ENCODE measurements at regions not wholly inside any gene's neighbourhood (a gene's known extent, or its start where the extent isn't known, plus 50 kb on each side); places are given as distances from the start of the nearest gene placed in this dataset.

DNA sequence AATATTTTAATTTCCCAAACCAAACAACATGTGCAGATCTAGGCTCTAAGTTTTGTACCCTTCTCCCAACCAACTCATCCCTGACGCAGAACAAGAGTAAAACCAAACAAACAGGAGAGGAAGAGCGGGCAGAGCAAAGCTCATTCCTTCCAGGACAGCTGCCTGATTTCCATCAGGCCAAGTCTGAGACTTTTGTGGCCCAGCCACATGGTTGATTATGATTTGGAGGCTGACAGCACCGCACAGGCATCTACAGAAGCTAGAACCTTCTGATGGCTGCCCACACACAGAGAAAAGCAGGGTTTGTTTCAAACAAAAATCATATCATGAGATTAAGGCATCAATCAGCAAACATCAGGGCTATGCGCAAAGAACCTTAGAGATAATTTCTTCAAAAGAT, 262.6 kb downstream of the TNS1 start:
- TF ChIP-seq, protein P1, sequence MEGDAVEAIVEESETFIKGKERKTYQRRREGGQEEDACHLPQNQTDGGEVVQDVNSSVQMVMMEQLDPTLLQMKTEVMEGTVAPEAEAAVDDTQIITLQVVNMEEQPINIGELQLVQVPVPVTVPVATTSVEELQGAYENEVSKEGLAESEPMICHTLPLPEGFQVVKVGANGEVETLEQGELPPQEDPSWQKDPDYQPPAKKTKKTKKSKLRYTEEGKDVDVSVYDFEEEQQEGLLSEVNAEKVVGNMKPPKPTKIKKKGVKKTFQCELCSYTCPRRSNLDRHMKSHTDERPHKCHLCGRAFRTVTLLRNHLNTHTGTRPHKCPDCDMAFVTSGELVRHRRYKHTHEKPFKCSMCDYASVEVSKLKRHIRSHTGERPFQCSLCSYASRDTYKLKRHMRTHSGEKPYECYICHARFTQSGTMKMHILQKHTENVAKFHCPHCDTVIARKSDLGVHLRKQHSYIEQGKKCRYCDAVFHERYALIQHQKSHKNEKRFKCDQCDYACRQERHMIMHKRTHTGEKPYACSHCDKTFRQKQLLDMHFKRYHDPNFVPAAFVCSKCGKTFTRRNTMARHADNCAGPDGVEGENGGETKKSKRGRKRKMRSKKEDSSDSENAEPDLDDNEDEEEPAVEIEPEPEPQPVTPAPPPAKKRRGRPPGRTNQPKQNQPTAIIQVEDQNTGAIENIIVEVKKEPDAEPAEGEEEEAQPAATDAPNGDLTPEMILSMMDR (IDR thresholded peaks at IDR 0.05) = no peak
- TF ChIP-seq POLR2AphosphoS5 (IDR thresholded peaks at IDR 0.05) = no peak
- TF ChIP-seq POLR2A (IDR thresholded peaks at IDR 0.05) = no peak
